ENCODE measurements at regions not wholly inside any gene's neighbourhood (a gene's known extent, or its start where the extent isn't known, plus 50 kb on each side); places are given as distances from the start of the nearest gene placed in this dataset.

GRCh38 chr20:11270566-11270965 lies 596.8 kb upstream of the JAG1 start:
- TF ChIP-seq CTCF (conservative IDR thresholded peaks at IDR 0.05 in 1 of 2, IDR thresholded peaks at IDR 0.05 in 1 of 2; ENCODE audit: extremely low read depth in 1 of 2, insufficient read depth in 1 of 2, low read depth in 1 of 2, low read length in 2 of 2), result no peak
- no peak for TF ChIP-seq EZH2 (IDR thresholded peaks at IDR 0.05; ENCODE audit: borderline replicate concordance, low read length)

Data from mammary epithelial cell (primary cell).